ENCODE measurements at regions not wholly inside any gene's neighbourhood (a gene's known extent, or its start where the extent isn't known, plus 50 kb on each side); places are given as distances from the start of the nearest gene placed in this dataset.

GRCh38 chrX:6757631-6758030 is 222.7 kb upstream of the VCX3A start:
- TF ChIP-seq CTCF (tag by site-specific recombination; IDR thresholded peaks at IDR 0.05) = no peak
- no peak for TF ChIP-seq ZBTB26 (tag by site-specific recombination; optimal IDR thresholded peaks at IDR 0.05)
- TF ChIP-seq TRIM28 (IDR thresholded peaks at IDR 0.05; ENCODE audit: borderline replicate concordance, low read length) = no peak
